GM19328 (cell line): ENCODE measurements at regions not wholly inside any gene's neighbourhood (a gene's known extent, or its start where the extent isn't known, plus 50 kb on each side); places are given as distances from the start of the nearest gene placed in this dataset.

Experiments used
- ATAC-seq: cut with Tn5 transposase; IDR thresholded peaks from one replicate; pipeline ENCODE4 v1.9.1; 2021; ENCODE audit warnings: mild to moderate bottlenecking, moderate library complexity; ENCODE audit not compliant: unreplicated experiment

- ATAC-seq: no peak
Measured at GRCh38 chr1:244254467-244254866, 197.2 kb downstream of the ADSS2 start.

- no peak for ATAC-seq
Measured at GRCh38 chr1:244255426-244255965, 196.2 kb downstream of the ADSS2 start.

GRCh38 chr1:244256086-244256676 lies 195.5 kb downstream of the ADSS2 start:
- no peak for ATAC-seq

- ATAC-seq: no peak
Measured at GRCh38 chr1:244264163-244264562, 187.5 kb downstream of the ADSS2 start.

GRCh38 chr1:244265507-244265906 lies 186.2 kb downstream of the ADSS2 start:
- ATAC-seq: no peak

GRCh38 chr1:244269169-244269568 lies 182.5 kb downstream of the ADSS2 start:
- no peak for ATAC-seq

- ATAC-seq: no peak
Measured at GRCh38 chr1:244271004-244271403, 180.7 kb downstream of the ADSS2 start.

- ATAC-seq: no peak
Measured at GRCh38 chr1:244271691-244272308, 179.9 kb downstream of the ADSS2 start.

- ATAC-seq: peak; percentile 55
Measured at GRCh38 chr1:244272471-244273261, 179.0 kb downstream of the ADSS2 start.

- no peak for ATAC-seq
Measured at GRCh38 chr1:244273262-244273844, 178.4 kb downstream of the ADSS2 start.

- no peak for ATAC-seq
Measured at GRCh38 chr1:244273845-244274619, 177.7 kb downstream of the ADSS2 start.

- ATAC-seq: no peak
Measured at GRCh38 chr1:244276646-244277045, 175.1 kb downstream of the ADSS2 start.

- ATAC-seq: no peak
Measured at GRCh38 chr1:244280201-244280600, 171.5 kb downstream of the ADSS2 start.

GRCh38 chr1:244280859-244281258 lies 170.8 kb downstream of the ADSS2 start:
- ATAC-seq: no peak

GRCh38 chr1:244283772-244284171 lies 167.9 kb downstream of the ADSS2 start:
- ATAC-seq: no peak

- no peak for ATAC-seq
Measured at GRCh38 chr1:244284641-244285156, 167.0 kb downstream of the ADSS2 start.

GRCh38 chr1:244286341-244286740 lies 165.4 kb downstream of the ADSS2 start:
- no peak for ATAC-seq

- no peak for ATAC-seq
Measured at GRCh38 chr1:244287726-244288125, 164.0 kb downstream of the ADSS2 start.

- no peak for ATAC-seq
Measured at GRCh38 chr1:244288663-244289062, 163.0 kb downstream of the ADSS2 start.

- ATAC-seq: no peak
Measured at GRCh38 chr1:244289991-244290785, 161.5 kb downstream of the ADSS2 start.
